ENCODE measurements at regions not wholly inside any gene's neighbourhood (a gene's known extent, or its start where the extent isn't known, plus 50 kb on each side); places are given as distances from the start of the nearest gene placed in this dataset.

- TF ChIP-seq CTCF (IDR thresholded peaks at IDR 0.05) = no peak
- no peak for TF ChIP-seq POLR2A (IDR thresholded peaks at IDR 0.05)
Measured at GRCh38 chr2:83695530-83695929, 763.5 kb downstream of the SUCLG1 start.

Data from testis (tissue), 2 donors.